ENCODE measurements at regions not wholly inside any gene's neighbourhood (a gene's known extent, or its start where the extent isn't known, plus 50 kb on each side); places are given as distances from the start of the nearest gene placed in this dataset.

DNA sequence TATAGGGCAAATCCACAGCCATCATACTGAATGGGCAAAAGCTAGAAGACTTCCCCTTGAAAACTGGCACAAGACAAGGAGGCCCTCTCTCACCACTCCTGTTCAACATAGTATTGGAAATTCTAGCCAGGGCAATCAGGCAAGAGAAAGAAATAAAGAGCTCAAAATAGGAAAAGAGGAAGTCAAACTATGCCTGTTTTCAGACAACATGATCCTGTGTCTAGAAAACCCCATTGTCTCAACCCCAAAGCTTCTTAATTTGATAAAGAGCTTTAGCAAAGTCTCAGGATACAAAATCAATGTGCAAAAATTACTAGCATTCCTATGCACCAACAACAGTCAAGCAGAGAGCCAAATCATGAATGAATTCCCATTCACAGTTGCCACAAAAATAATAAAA is 160.3 kb downstream of the CXXC4 start:
- H3K27ac ChIP-seq (ENCODE audit: extremely low read depth, low read depth, low read length) = no peak overlapping the region
- no peaks in the 10 kb centered on the region for H3K9me1 ChIP-seq (ENCODE audit: control insufficient read depth, insufficient read depth, low read length)
- intact Hi-C loops (cut with micrococcal nuclease) = no loop called here
- DNase-seq (ENCODE audit: extremely low read depth in 1 of 4, low spot score in 3 of 4) = no peak
- H3K79me2 ChIP-seq (ENCODE audit: control insufficient read depth, insufficient read depth, low read length) = no peaks in the 10 kb centered on the region
- TF ChIP-seq NFYB (IDR thresholded peaks at IDR 0.05; ENCODE audit: extremely low read depth, insufficient read length) = no peak
- TF ChIP-seq ZNF609 (CRISPR knock-in tag; IDR thresholded peaks at IDR 0.05; ENCODE audit: borderline replicate concordance) = no peak
- TF ChIP-seq FOXP1 (CRISPR knock-in tag; IDR thresholded peaks at IDR 0.05) = no peak
- TF ChIP-seq ZNF766 (CRISPR knock-in tag; conservative IDR thresholded peaks at IDR 0.05) = no peak
- TF ChIP-seq, protein P1, sequence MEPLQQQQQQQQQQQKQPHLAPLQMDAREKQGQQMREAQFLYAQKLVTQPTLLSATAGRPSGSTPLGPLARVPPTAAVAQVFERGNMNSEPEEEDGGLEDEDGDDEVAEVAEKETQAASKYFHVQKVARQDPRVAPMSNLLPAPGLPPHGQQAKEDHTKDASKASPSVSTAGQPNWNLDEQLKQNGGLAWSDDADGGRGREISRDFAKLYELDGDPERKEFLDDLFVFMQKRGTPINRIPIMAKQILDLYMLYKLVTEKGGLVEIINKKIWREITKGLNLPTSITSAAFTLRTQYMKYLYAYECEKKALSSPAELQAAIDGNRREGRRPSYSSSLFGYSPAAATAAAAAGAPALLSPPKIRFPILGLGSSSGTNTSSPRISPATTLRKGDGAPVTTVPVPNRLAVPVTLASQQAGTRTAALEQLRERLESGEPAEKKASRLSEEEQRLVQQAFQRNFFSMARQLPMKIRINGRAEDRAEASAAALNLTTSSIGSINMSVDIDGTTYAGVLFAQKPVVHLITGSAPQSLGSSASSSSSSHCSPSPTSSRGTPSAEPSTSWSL (CRISPR knock-in tag; IDR thresholded peaks at IDR 0.05; ENCODE audit: borderline replicate concordance) = no peak
- no peak for TF ChIP-seq TOE1 (IDR thresholded peaks at IDR 0.05; ENCODE audit: borderline replicate concordance)
- TF ChIP-seq TOE1 (CRISPR knock-in tag; IDR thresholded peaks at IDR 0.05; ENCODE audit: borderline replicate concordance, low read depth) = no peak
- no peak for TF ChIP-seq ARHGAP35 (IDR thresholded peaks at IDR 0.05; ENCODE audit: partially characterized antibody)
- TF ChIP-seq ZNF146 (CRISPR knock-in tag; IDR thresholded peaks at IDR 0.05; ENCODE audit: unreplicated experiment) = no peak
- TF ChIP-seq SNAPC5 (CRISPR knock-in tag; IDR thresholded peaks at IDR 0.05) = no peak
- TF ChIP-seq PRPF4 (IDR thresholded peaks at IDR 0.05; ENCODE audit: insufficient read depth, low read depth, low read length, poor library complexity, severe bottlenecking) = no peak
- TF ChIP-seq L3MBTL2 (IDR thresholded peaks at IDR 0.05) = no peak
- no peak for TF ChIP-seq HDAC6 (IDR thresholded peaks at IDR 0.05; ENCODE audit: low read depth, low read length)
- TF ChIP-seq U2AF2 (optimal IDR thresholded peaks at IDR 0.05; ENCODE audit: low read depth, low read length) = no peak
- TF ChIP-seq MXI1 (IDR thresholded peaks at IDR 0.05; ENCODE audit: low read depth, low read length) = no peak
- TF ChIP-seq ZNF408 (CRISPR knock-in tag; IDR thresholded peaks at IDR 0.05; ENCODE audit: low read depth) = no peak
- TF ChIP-seq MEF2D (tag; conservative IDR thresholded peaks at IDR 0.05; ENCODE audit: low read depth) = no peak
- no peaks in the 10 kb centered on the region for H3K4me1 ChIP-seq (replicated peaks in 1 of 2; ENCODE audit: control insufficient read depth in 2 of 2, insufficient read depth in 2 of 2, low read length in 2 of 2)
- H3K36me3 ChIP-seq (ENCODE audit: control insufficient read depth, insufficient read depth, low read length) = no peaks in the 10 kb centered on the region
- no peak overlapping the region for H3K9ac ChIP-seq (ENCODE audit: insufficient read depth in 1 of 2, low read depth in 2 of 2, low read length in 2 of 2)
- POLR2A ChIA-PET = no interaction called here
- CTCF ChIA-PET (ENCODE audit: low intra/inter-chr PET ratio) = interaction anchor here (0.6 kb wide), 1 partner anchor 542 kb away, joined by 4 read pairs; no protein-coding TSS in a partner anchor
- no peaks in the 10 kb centered on the region for H4K20me1 ChIP-seq (replicated peaks; ENCODE audit: control insufficient read depth, insufficient read depth, low read length)
- no peak overlapping the region for H3K4me2 ChIP-seq (ENCODE audit: insufficient read depth, low read length)
- no peak overlapping the region for H3K4me3 ChIP-seq
- in situ Hi-C loops (cut with MboI) = no loop called here
- H3K9me3 ChIP-seq (replicated peaks; ENCODE audit: control insufficient read depth, insufficient read depth, low read depth, low read length) = no peaks in the 10 kb centered on the region
- H3K27me3 ChIP-seq (ENCODE audit: control insufficient read depth in 2 of 2, insufficient read depth in 2 of 2, low read length in 2 of 2) = no peaks in the 10 kb centered on the region
- H2AFZ ChIP-seq (ENCODE audit: low read depth, low read length) = no peak overlapping the region
- FAIRE-seq = no peak
- ATAC-seq = no peak
- BruUV-seq (replicated peaks) = no TSS peak
